Smooth muscle cell (in vitro differentiated cells): ENCODE measurements at regions not wholly inside any gene's neighbourhood (a gene's known extent, or its start where the extent isn't known, plus 50 kb on each side); places are given as distances from the start of the nearest gene placed in this dataset.
A peak's percentile ranks its signal among the peaks of the same experiment; 100 is the strongest.

ENCODE experiments used
- DNase-seq: peaks from one replicate; lab custom pipeline; 2025; ENCODE audit not compliant: unreplicated experiment; lab: John Stamatoyannopoulos, UW
- H2AFZ ChIP-seq: fragments of 200-600 bp; sonication (generic); 2 replicates; pipeline ENCODE4 v1.6.0; 2016; ENCODE audit warnings: antibody characterized with exemption, low read depth, mild to moderate bottlenecking
- H3F3A ChIP-seq: fragments of 200-600 bp; sonication (generic); 2 replicates; pipeline ENCODE4 v1.6.0; 2017; ENCODE audit warnings: antibody characterized with exemption, low read depth
- H3K27ac ChIP-seq: fragments of 200-600 bp; sonication (generic); 2 replicates; pipeline ENCODE4 v1.5.1; 2016; ENCODE audit warnings: low read depth, mild to moderate bottlenecking
- H3K27me3 ChIP-seq: fragments of 200-600 bp; sonication (generic); 2 replicates; pipeline ENCODE4 v1.6.1; 2016; ENCODE audit warnings: low read depth, mild to moderate bottlenecking
- H3K36me3 ChIP-seq: fragments of 200-600 bp; sonication (generic); 2 replicates; pipeline ENCODE4 v1.5.1; 2016; ENCODE audit warnings: low read depth
- H3K4me1 ChIP-seq: fragments of 200-600 bp; sonication (generic); 2 replicates; pipeline ENCODE4 v1.5.1; 2016; ENCODE audit warnings: low read depth
- H3K4me2 ChIP-seq: fragments of 200-600 bp; sonication (generic); 2 replicates; pipeline ENCODE4 v1.6.0; 2016; ENCODE audit warnings: mild to moderate bottlenecking
- H3K4me3 ChIP-seq: fragments of 200-600 bp; sonication (generic); 2 replicates; pipeline ENCODE4 v1.5.1; 2016; ENCODE audit warnings: mild to moderate bottlenecking
- H3K79me2 ChIP-seq: fragments of 200-600 bp; sonication (generic); 2 replicates; pipeline ENCODE4 v1.6.0; 2016; ENCODE audit warnings: low read depth, mild to moderate bottlenecking
- H3K9ac ChIP-seq: fragments of 200-600 bp; sonication (generic); 2 replicates; pipeline ENCODE4 v1.6.0; 2016; ENCODE audit warnings: low read depth
- H3K9me3 ChIP-seq: fragments of 200-600 bp; sonication (generic); replicated peaks from 2 replicates; pipeline ENCODE4 v1.5.1; 2016; ENCODE audit warnings: low read depth
- H4K20me1 ChIP-seq: fragments of 200-600 bp; sonication (generic); 2 replicates; pipeline ENCODE4 v1.6.0; 2016; ENCODE audit warnings: low read depth
- WGBS: methylation state at CpG from one replicate; pipeline ENCODE4 v1.1.7; 2016; ENCODE audit warnings: low lambda C conversion rate; 5-methylcytosine and 5-hydroxymethylcytosine counted together
- TF ChIP-seq, protein P1 (sequence below): fragments of 200-600 bp; sonication (generic); IDR thresholded peaks from 2 replicates; pipeline ENCODE4 v1.5.1; 2017; ENCODE audit warnings: borderline replicate concordance, mild to moderate bottlenecking, antibody characterized with exemption; ENCODE audit not compliant: insufficient read depth, poor library complexity, severe bottlenecking

GRCh38 chr9:108056084-108056804 is 566.7 kb upstream of the KLF4 start:
- Histone ChIP-seq H3K79me2 (no peaks in the 10 kb centered on the region), H3K4me1 (peaks cover 50% of the 10 kb centered on the region), H3K9ac (peak overlapping the region; percentile 30), H3F3A (peaks cover 27% of the 10 kb centered on the region), H3K4me2 (peak overlapping the region; percentile 69), H3K36me3 (no peaks in the 10 kb centered on the region), H3K27ac (peak overlapping the region; percentile 91), H3K4me3 (no peak overlapping the region), H2AFZ (no peak overlapping the region), H3K27me3 (no peaks in the 10 kb centered on the region), H4K20me1 (no peaks in the 10 kb centered on the region), H3K9me3 (no peaks in the 10 kb centered on the region)
- TF ChIP-seq, protein P1, sequence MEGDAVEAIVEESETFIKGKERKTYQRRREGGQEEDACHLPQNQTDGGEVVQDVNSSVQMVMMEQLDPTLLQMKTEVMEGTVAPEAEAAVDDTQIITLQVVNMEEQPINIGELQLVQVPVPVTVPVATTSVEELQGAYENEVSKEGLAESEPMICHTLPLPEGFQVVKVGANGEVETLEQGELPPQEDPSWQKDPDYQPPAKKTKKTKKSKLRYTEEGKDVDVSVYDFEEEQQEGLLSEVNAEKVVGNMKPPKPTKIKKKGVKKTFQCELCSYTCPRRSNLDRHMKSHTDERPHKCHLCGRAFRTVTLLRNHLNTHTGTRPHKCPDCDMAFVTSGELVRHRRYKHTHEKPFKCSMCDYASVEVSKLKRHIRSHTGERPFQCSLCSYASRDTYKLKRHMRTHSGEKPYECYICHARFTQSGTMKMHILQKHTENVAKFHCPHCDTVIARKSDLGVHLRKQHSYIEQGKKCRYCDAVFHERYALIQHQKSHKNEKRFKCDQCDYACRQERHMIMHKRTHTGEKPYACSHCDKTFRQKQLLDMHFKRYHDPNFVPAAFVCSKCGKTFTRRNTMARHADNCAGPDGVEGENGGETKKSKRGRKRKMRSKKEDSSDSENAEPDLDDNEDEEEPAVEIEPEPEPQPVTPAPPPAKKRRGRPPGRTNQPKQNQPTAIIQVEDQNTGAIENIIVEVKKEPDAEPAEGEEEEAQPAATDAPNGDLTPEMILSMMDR, result no peak
- WGBS, result 77% methylated on average over 6 of the region's 6 CpGs
- no peak for DNase-seq

GRCh38 chr9:108054131-108054630 is 564.6 kb upstream of the KLF4 start:
- WGBS, result 90% methylated on average over 3 of the region's 3 CpGs
- Histone ChIP-seq H3K27me3 (no peaks in the 10 kb centered on the region), H3K4me2 (peak overlapping the region; percentile 72), H3K4me1 (peaks cover 53% of the 10 kb centered on the region), H3K79me2 (no peaks in the 10 kb centered on the region), H3K9me3 (no peaks in the 10 kb centered on the region), H3K27ac (peak overlapping the region; percentile 45), H3K4me3 (no peak overlapping the region), H3F3A (peaks cover 34% of the 10 kb centered on the region), H3K9ac (no peak overlapping the region), H4K20me1 (no peaks in the 10 kb centered on the region), H2AFZ (no peak overlapping the region), H3K36me3 (no peaks in the 10 kb centered on the region)
- DNase-seq, result no peak
- TF ChIP-seq, protein P1, result no peak

- Histone ChIP-seq H3K27me3 (no peaks in the 10 kb centered on the region), H3K9ac (no peak overlapping the region), H3F3A (peaks cover 34% of the 10 kb centered on the region), H4K20me1 (no peaks in the 10 kb centered on the region), H2AFZ (peak overlapping the region; percentile 32), H3K79me2 (no peaks in the 10 kb centered on the region), H3K27ac (peak overlapping the region; percentile 45), H3K4me3 (no peak overlapping the region), H3K4me2 (peak overlapping the region; percentile 72), H3K9me3 (no peaks in the 10 kb centered on the region), H3K4me1 (peaks cover 50% of the 10 kb centered on the region), H3K36me3 (no peaks in the 10 kb centered on the region)
- TF ChIP-seq, protein P1, result no peak
- 15% methylated on average over 12 of the region's 12 CpGs for WGBS
- no peak for DNase-seq
Observed at GRCh38 chr9:108053555-108054061, 564.0 kb upstream of the KLF4 start.
